NT2/D1 (cell line): ENCODE measurements at regions not wholly inside any gene's neighbourhood (a gene's known extent, or its start where the extent isn't known, plus 50 kb on each side); places are given as distances from the start of the nearest gene placed in this dataset.

ENCODE experiments used
- DNase-seq: peaks from one replicate; pipeline ENCODE4 v3.0.0-alpha.2; 2011; ENCODE audit warnings: low read depth, low spot score
- H3K27me3 ChIP-seq: 2 replicates; pipeline ENCODE4 v1.6.0; 2011; ENCODE audit warnings: mild to moderate bottlenecking; ENCODE audit not compliant: insufficient read length, insufficient read depth
- H3K36me3 ChIP-seq: 2 replicates; pipeline ENCODE4 v1.6.1; 2011; ENCODE audit warnings: mild to moderate bottlenecking, low read length, mixed read lengths; ENCODE audit not compliant: insufficient read depth, insufficient read length
- H3K4me1 ChIP-seq: 2 replicates; pipeline ENCODE4 v1.5.1; 2011; ENCODE audit not compliant: insufficient read depth, insufficient read length
- H3K4me3 ChIP-seq: 2 replicates; pipeline ENCODE4 v1.5.1; 2011; ENCODE audit warnings: low read depth; ENCODE audit not compliant: insufficient read length
- H3K9ac ChIP-seq: 2 replicates; pipeline ENCODE4 v1.6.0; 2011; ENCODE audit warnings: low read depth; ENCODE audit not compliant: insufficient read length
- H3K9me3 ChIP-seq: 2 replicates; pipeline ENCODE4 v1.5.1; 2011; ENCODE audit warnings: mild to moderate bottlenecking, low read length; ENCODE audit not compliant: insufficient read depth
- SUZ12 ChIP-seq: IDR thresholded peaks from 2 replicates; pipeline ENCODE4 v1.6.1; 2011; ENCODE audit not compliant: insufficient read length, insufficient read depth; ENCODE audit errors: extremely low read depth
- YY1 ChIP-seq: IDR thresholded peaks from 2 replicates; pipeline ENCODE4 v1.6.1; 2011; ENCODE audit not compliant: insufficient read length, insufficient read depth
- ZNF274 ChIP-seq: IDR thresholded peaks from 2 replicates; pipeline ENCODE4 v1.6.1; 2011; ENCODE audit warnings: mild to moderate bottlenecking, low read depth, low read length

DNA sequence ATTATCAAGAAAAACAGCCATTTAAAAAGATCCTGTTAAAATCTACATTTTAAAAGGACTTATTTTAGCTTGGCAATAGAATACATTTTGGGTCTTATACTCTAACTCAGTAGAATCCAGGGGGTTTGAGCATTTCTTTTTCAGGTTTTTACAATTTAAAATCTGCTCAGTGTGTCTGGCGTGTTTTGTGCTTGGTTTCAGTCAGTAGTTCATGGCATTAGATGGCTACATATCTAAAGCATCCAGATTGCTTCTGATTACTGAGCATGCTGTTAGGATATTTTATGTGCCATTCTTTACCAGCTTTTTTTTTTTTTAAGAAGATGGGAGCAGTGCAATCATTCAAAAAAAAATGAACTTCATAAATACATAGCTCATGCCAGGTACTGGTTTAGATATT, 566.1 kb upstream of the LARGE1 start:
- Histone ChIP-seq H3K9ac (no peak overlapping the region), H3K9me3 (peaks cover under 1% of the 10 kb centered on the region; the same call in 1 of the 2 replicates), H3K36me3 (no peaks in the 10 kb centered on the region), H3K4me1 (no peaks in the 10 kb centered on the region), H3K4me3 (no peak overlapping the region), H3K27me3 (no peaks in the 10 kb centered on the region)
- TF ChIP-seq ZNF274 (no peak), SUZ12 (no peak), YY1 (no peak)
- no peak for DNase-seq

DNA sequence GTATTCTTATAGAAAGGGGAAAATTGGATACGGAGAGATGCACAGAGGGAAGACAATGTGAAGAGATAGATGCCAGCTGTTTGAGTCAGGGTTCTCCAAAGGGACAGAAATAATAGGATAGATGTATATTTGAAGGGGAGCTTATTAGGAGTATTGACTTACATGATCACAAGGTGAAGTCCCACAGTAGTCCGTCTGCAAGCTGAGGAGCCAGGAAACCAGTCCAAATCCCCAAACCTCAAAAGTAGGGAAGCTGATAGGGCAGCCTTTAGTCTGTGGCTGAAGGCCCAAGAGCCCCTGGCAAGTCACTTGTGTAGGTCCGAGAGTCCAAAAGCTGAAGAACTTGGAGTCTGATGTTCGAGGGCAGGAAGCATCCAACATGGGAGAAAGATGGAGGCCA, 569.6 kb upstream of the LARGE1 start:
- Histone ChIP-seq H3K4me1 (no peaks in the 10 kb centered on the region), H3K27me3 (no peaks in the 10 kb centered on the region), H3K4me3 (no peak overlapping the region), H3K9ac (no peak overlapping the region), H3K36me3 (no peaks in the 10 kb centered on the region), H3K9me3 (no peaks in the 10 kb centered on the region)
- TF ChIP-seq YY1 (no peak), SUZ12 (no peak)
- DNase-seq = no peak

DNA sequence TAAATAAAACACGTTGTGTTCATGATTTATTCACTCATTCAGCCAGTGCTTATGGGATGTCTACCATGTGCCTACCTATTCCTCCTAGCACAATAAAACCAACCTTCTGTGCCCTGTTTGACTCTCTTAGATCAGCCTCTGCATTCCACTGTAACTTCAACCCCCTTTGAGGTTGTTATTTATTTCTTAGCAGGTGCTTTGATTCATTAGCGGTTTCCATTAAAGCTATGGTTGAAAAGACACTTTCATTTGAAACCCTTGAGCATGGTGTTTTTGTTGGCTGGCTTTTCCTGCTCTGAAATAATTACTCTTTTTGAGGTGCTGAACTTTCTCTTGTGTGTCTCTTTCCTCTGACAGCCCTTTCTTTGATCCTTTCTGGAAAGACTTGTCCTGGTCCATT, 570.6 kb upstream of the LARGE1 start:
- no peak overlapping the region for H3K9ac ChIP-seq
- no peaks in the 10 kb centered on the region for H3K36me3 ChIP-seq
- H3K27me3 ChIP-seq = no peaks in the 10 kb centered on the region
- no peak for TF ChIP-seq SUZ12
- no peak for TF ChIP-seq YY1
- no peak for TF ChIP-seq ZNF274
- no peak overlapping the region for H3K4me3 ChIP-seq
- no peaks in the 10 kb centered on the region for H3K4me1 ChIP-seq
- DNase-seq = no peak
- no peaks in the 10 kb centered on the region for H3K9me3 ChIP-seq

DNA sequence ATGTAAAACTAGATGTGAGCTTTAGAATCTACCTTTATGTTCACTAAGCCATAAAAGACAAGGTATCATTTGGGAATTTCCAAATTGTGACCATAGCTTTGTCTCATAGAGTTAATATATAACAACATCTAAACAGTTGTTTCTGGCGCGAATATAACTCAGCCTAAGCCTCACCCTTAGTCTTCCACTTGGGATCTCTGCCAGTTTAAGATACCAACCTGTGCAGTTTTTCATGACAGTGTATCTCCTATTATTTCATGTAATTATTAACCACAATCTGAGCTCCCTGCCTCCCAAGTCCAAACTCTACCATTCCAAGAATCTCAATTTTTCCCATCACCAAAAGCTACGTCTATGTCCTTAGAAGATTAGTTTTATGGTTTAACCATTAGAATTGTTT, 572.5 kb upstream of the ISX start:
- no peaks in the 10 kb centered on the region for H3K36me3 ChIP-seq
- no peak for DNase-seq
- H3K27me3 ChIP-seq = no peaks in the 10 kb centered on the region
- H3K4me1 ChIP-seq = no peaks in the 10 kb centered on the region
- no peak overlapping the region for H3K4me3 ChIP-seq
- no peak for TF ChIP-seq ZNF274
- no peak for TF ChIP-seq SUZ12
- no peak for TF ChIP-seq YY1
- H3K9ac ChIP-seq = no peak overlapping the region
- no peaks in the 10 kb centered on the region; the same call in 1 of the 2 replicates for H3K9me3 ChIP-seq

DNA sequence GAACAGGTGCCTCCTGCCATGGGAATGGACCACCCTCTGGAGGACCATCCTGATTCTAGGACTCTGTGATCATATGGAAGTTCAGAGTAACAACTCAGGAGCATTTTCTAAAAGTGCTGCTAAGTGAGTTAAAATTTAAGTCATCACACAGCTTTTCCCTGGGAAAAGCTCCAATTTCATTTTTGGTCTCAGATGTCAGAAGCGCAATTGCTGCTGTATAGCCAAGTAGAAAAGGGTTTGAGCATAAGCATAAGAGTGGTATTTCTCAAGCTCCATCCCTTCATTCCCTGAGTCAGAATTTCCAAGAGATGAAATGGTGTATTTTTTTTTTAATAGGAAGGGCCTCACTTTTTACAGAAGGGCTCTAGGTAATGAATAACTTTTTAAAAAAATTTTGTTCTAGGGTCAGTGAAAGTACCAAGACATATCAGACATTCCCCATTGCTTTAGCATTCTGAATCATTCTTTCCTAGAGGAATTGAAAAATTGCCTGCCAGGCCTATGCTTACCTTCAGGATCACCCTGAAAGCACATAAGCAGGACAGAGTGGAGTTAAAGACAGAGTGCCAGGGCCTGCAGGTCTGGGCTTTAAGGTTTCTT, 564.5 kb upstream of the ISX start:
- no peak for DNase-seq
- H3K4me3 ChIP-seq = no peak overlapping the region
- no peaks in the 10 kb centered on the region for H3K36me3 ChIP-seq
- no peaks in the 10 kb centered on the region for H3K27me3 ChIP-seq
- H3K4me1 ChIP-seq = no peaks in the 10 kb centered on the region
- H3K9ac ChIP-seq = no peak overlapping the region
- TF ChIP-seq YY1 (no peak), SUZ12 (no peak), ZNF274 (no peak)
- no peaks in the 10 kb centered on the region; the same call in 1 of the 2 replicates for H3K9me3 ChIP-seq

DNA sequence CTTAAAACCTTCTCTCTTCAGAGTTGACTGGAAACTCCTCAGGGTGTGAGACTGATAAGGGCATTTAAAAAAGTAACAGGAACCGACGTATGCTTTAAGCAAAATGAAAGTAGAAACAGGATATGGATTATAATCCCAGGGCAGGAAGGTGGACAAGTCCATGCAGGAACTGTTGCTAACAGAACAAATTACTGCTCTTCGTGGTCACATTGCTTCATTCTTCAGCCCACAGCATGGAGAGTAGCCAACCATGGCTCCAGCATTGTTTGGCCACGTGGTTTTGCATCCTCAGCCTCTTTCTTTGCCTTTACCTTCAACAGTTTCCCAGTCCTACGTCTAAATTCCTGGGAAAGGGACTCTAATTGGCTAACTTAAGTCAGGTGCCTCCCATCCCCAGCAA, 563.1 kb upstream of the ISX start:
- H3K36me3 ChIP-seq = no peaks in the 10 kb centered on the region
- H3K4me3 ChIP-seq = no peak overlapping the region
- no peak overlapping the region for H3K9ac ChIP-seq
- TF ChIP-seq ZNF274 (no peak), SUZ12 (no peak), YY1 (no peak)
- no peak for DNase-seq
- no peaks in the 10 kb centered on the region for H3K4me1 ChIP-seq
- no peaks in the 10 kb centered on the region for H3K9me3 ChIP-seq
- H3K27me3 ChIP-seq = no peaks in the 10 kb centered on the region

DNA sequence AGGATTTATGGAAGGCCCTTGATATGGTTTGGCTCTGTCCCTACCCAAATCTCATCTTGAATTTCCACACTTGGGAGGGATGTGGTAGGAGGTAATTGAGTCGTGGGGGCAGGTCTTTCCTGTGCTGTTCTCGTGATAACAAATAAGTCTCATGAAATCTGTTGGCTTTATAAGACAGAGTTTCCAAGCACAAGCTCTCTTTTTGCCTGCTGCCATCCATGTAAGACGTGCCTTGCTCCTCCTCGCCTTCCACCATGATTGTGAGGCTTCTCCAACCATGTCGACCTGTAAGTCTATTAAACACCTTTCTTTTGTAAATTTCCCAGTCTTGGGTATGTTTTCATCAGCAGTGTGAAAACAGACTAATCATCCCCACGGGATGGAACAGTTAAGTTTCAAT, 557.2 kb upstream of the ISX start:
- no peaks in the 10 kb centered on the region for H3K9me3 ChIP-seq
- no peaks in the 10 kb centered on the region for H3K4me1 ChIP-seq
- no peak overlapping the region for H3K4me3 ChIP-seq
- no peaks in the 10 kb centered on the region for H3K27me3 ChIP-seq
- no peak for TF ChIP-seq YY1
- no peak for TF ChIP-seq ZNF274
- no peak for TF ChIP-seq SUZ12
- no peak overlapping the region for H3K9ac ChIP-seq
- DNase-seq = no peak
- no peaks in the 10 kb centered on the region for H3K36me3 ChIP-seq
